ENCODE measurements at regions not wholly inside any gene's neighbourhood (a gene's known extent, or its start where the extent isn't known, plus 50 kb on each side); places are given as distances from the start of the nearest gene placed in this dataset.
"Not testable (repeated sequence)": the region's sequence is repeated elsewhere in the genome, so short reads cannot be mapped to it uniquely, and the experiment has no call there.

DNA sequence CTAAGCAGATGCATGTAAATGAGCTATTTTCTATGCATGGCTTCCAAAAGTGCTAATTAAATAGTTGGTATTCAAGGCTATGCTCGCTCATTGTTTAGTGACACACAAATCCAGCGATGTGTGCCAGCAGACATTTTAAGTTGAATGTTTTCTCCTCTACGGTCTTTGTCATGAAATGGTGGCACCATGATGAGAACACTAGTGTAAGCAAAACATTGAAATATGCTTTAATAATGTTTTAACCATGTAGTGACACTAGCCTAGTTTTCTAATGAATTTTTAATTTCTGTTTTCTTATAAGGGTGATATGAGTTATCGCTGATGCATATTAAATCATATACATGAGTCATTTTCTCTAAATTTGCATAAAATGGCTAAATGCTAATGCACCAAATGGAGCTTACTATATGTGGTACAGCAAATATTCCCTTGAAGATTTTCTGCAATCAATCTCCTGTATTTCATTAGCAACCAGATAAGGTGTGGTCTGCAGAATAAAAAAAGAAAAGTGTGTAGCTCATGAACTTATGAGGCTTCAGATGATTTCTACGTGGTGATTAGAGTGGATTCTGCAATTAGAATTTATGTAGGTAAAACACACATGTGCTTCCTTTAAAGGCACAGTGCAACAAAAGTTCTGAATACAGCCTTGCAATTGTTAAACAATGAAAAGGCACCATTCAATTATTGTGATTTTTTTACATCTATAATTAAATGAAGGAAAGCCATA lies 226.6 kb downstream of the MEF2C start:
- DNase-seq (ENCODE audit: low read depth), result no peak
- TF ChIP-seq, protein P1, sequence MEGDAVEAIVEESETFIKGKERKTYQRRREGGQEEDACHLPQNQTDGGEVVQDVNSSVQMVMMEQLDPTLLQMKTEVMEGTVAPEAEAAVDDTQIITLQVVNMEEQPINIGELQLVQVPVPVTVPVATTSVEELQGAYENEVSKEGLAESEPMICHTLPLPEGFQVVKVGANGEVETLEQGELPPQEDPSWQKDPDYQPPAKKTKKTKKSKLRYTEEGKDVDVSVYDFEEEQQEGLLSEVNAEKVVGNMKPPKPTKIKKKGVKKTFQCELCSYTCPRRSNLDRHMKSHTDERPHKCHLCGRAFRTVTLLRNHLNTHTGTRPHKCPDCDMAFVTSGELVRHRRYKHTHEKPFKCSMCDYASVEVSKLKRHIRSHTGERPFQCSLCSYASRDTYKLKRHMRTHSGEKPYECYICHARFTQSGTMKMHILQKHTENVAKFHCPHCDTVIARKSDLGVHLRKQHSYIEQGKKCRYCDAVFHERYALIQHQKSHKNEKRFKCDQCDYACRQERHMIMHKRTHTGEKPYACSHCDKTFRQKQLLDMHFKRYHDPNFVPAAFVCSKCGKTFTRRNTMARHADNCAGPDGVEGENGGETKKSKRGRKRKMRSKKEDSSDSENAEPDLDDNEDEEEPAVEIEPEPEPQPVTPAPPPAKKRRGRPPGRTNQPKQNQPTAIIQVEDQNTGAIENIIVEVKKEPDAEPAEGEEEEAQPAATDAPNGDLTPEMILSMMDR (IDR thresholded peaks at IDR 0.05; ENCODE audit: insufficient read depth, low read depth, low read length, missing control alignments), result no peak
- no peak overlapping the region for H3K4me3 ChIP-seq (ENCODE audit: low read length)

GRCh38 chr5:88653471-88653870 lies 229.5 kb downstream of the MEF2C start:
- DNase-seq (ENCODE audit: low read depth), result no peak

DNA sequence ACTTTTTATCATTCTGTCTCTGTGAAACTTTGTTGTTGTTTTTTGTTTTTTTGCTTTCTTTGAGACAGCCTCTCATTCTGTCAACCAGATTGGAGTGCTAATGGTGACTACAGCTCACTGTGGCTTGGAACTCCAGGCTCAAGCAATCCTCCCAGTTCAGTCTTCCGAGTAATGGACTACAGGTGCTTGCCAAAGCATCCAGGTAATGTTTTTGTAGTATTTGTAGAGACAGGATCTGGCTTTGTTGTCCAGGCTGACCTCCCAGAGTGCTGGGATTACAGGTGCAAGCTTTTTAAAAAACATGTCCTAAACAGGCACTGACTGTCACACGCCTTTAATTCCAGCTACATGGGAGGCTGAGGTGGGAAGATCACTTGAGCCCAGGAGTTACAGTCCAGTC lies 235.1 kb downstream of the MEF2C start:
- TF ChIP-seq, protein P1 (IDR thresholded peaks at IDR 0.05; ENCODE audit: insufficient read depth, low read depth, low read length, missing control alignments), result no peak
- H3K4me3 ChIP-seq (ENCODE audit: low read length), result no peak overlapping the region
- DNase-seq (ENCODE audit: low read depth), result no peak

More at GRCh38 chr5:88653471-88653870, 229.5 kb downstream of the MEF2C start:
- TF ChIP-seq, protein P1 (IDR thresholded peaks at IDR 0.05; ENCODE audit: insufficient read depth, low read depth, low read length, missing control alignments), result no peak
- H3K4me3 ChIP-seq (ENCODE audit: low read length), result no peak overlapping the region

- TF ChIP-seq, protein P1 (IDR thresholded peaks at IDR 0.05; ENCODE audit: insufficient read depth, low read depth, low read length, missing control alignments), result no peak
- no peak for DNase-seq (ENCODE audit: low read depth)
- no peak overlapping the region for H3K4me3 ChIP-seq (ENCODE audit: low read length)
These were observed 236.1 kb downstream of the MEF2C start for GRCh38 chr5:88646866-88647265.

DNA sequence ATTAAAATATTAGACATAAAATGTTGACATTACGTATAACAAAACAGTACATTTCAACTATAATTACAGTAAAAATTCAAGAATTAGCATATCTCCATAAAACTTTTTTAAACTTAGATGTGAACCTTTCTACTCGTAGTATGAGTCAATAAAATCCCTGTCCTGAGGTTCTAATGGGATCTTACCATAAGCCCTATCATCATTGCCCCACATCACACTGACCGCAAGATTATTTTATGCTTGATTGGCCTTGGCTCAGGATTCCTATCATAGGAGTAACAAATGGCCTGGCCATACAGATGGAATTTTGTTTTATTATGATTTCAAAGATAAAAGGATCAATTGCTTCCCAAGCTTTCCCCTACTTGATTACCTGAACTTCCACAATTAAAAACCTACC lies 238.3 kb downstream of the MEF2C start:
- no peak for DNase-seq (ENCODE audit: low read depth)
- TF ChIP-seq, protein P1 (IDR thresholded peaks at IDR 0.05; ENCODE audit: insufficient read depth, low read depth, low read length, missing control alignments), result no peak
- no peak overlapping the region for H3K4me3 ChIP-seq (ENCODE audit: low read length)

- no peak for DNase-seq (ENCODE audit: low read depth)
- TF ChIP-seq, protein P1 (IDR thresholded peaks at IDR 0.05; ENCODE audit: insufficient read depth, low read depth, low read length, missing control alignments), result no peak
- no peak overlapping the region for H3K4me3 ChIP-seq (ENCODE audit: low read length)
These were observed 239.7 kb downstream of the MEF2C start for GRCh38 chr5:88643315-88643714.

GRCh38 chr5:88634014-88634413 lies 249.0 kb downstream of the MEF2C start:
- TF ChIP-seq, protein P1 (IDR thresholded peaks at IDR 0.05; ENCODE audit: insufficient read depth, low read depth, low read length, missing control alignments), result no peak
- H3K4me3 ChIP-seq (ENCODE audit: low read length), result no peak overlapping the region
- no peak for DNase-seq (ENCODE audit: low read depth)

DNA sequence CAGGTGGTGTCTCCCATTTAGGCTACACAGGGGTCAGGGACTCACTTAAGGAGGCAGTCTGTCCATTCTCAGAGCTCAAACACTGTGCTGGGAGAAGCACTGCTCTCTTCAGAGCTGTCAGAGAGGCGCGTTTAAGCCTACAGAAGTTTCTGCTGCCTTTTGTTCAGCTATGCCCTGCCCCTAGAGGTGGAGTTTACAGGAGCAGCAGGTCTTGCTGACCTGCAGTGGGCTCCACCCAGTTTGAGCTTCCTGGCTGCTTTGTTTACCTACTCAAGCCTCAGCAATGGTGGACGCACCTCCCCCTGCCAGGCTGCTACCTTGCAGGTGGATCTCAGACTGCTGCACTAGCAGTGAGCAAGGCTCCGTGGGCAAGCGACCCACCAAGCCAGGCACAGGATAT lies 260.1 kb downstream of the MEF2C start:
- not testable (repeated sequence) for DNase-seq (ENCODE audit: low read depth); H3K4me3 ChIP-seq (ENCODE audit: low read length)

GRCh38 chr5:88615767-88616166 lies 267.2 kb downstream of the MEF2C start:
- H3K4me3 ChIP-seq (ENCODE audit: low read length); DNase-seq (ENCODE audit: low read depth): not testable (repeated sequence)
